GM12892 (cell line): ENCODE measurements at regions not wholly inside any gene's neighbourhood (a gene's known extent, or its start where the extent isn't known, plus 50 kb on each side); places are given as distances from the start of the nearest gene placed in this dataset.

ENCODE experiments used
- DNase-seq: peaks from one replicate; pipeline ENCODE4 v3.0.0; 2011; ENCODE audit not compliant: insufficient read length
- FAIRE-seq: peaks from 2 replicates; lab custom pipeline; 2011; peaks lifted over from hg19 to GRCh38; lab: Jason Lieb, UNC
- POLR2A ChIP-seq: IDR thresholded peaks from 2 replicates; pipeline ENCODE4 v1.6.1; 2011; ENCODE audit warnings: low read depth, low read length, control low read depth
- POLR2AphosphoS5 ChIP-seq: IDR thresholded peaks from 2 replicates; pipeline ENCODE4 v1.6.1; 2011; ENCODE audit warnings: low read depth, low read length, control low read depth
- TAF1 ChIP-seq: IDR thresholded peaks from 2 replicates; pipeline ENCODE4 v1.6.1; 2011; ENCODE audit warnings: low read depth, mild to moderate bottlenecking, control low read depth, low read length, borderline replicate concordance

GRCh38 chr18:22673182-22673862, 255.6 kb upstream of the CTAGE1 start:
- DNase-seq (no peak), FAIRE-seq (peak; percentile 9)
- TF ChIP-seq TAF1, result no peak
- TF ChIP-seq POLR2A, result no peak
- no peak for TF ChIP-seq POLR2AphosphoS5

GRCh38 chr18:22674272-22674671, 256.6 kb upstream of the CTAGE1 start:
- no peak for DNase-seq
- TF ChIP-seq POLR2AphosphoS5 (no peak), POLR2A (no peak), TAF1 (no peak)
- FAIRE-seq, result no peak

GRCh38 chr18:22675006-22675405, 257.3 kb upstream of the CTAGE1 start:
- FAIRE-seq (no peak), DNase-seq (no peak)
- TF ChIP-seq POLR2AphosphoS5, result no peak

- no peak for TF ChIP-seq TAF1
- TF ChIP-seq POLR2A, result no peak
- TF ChIP-seq POLR2AphosphoS5, result no peak
- FAIRE-seq, result no peak
Measured at GRCh38 chr18:22676423-22676822, 256.7 kb upstream of the RBBP8 start.

GRCh38 chr18:22678486-22678885, 254.6 kb upstream of the RBBP8 start:
- TF ChIP-seq POLR2A (no peak), TAF1 (no peak), POLR2AphosphoS5 (no peak)
- no peak for DNase-seq
- no peak for FAIRE-seq

More at GRCh38 chr18:22676423-22676822, 256.7 kb upstream of the RBBP8 start:
- no peak for DNase-seq

- FAIRE-seq (no peak), DNase-seq (no peak)
- TF ChIP-seq POLR2A (no peak), TAF1 (no peak), POLR2AphosphoS5 (no peak)
Measured at GRCh38 chr18:22680944-22681343, 252.2 kb upstream of the RBBP8 start.

- FAIRE-seq (no peak), DNase-seq (no peak)
- TF ChIP-seq TAF1 (no peak), POLR2AphosphoS5 (no peak), POLR2A (no peak)
Measured at GRCh38 chr18:22681908-22682307, 251.2 kb upstream of the RBBP8 start.

GRCh38 chr18:22682720-22683119, 250.4 kb upstream of the RBBP8 start:
- DNase-seq (no peak), FAIRE-seq (no peak)
- TF ChIP-seq TAF1 (no peak), POLR2A (no peak), POLR2AphosphoS5 (no peak)

- DNase-seq (no peak), FAIRE-seq (no peak)
- TF ChIP-seq TAF1 (no peak), POLR2AphosphoS5 (no peak), POLR2A (no peak)
Measured at GRCh38 chr18:22683196-22683676, 249.9 kb upstream of the RBBP8 start.

- FAIRE-seq, result no peak
- no peak for DNase-seq
- TF ChIP-seq POLR2A, result no peak
- no peak for TF ChIP-seq TAF1
- no peak for TF ChIP-seq POLR2AphosphoS5
Measured at GRCh38 chr18:22683786-22684185, 249.3 kb upstream of the RBBP8 start.

GRCh38 chr18:22684268-22684667, 248.9 kb upstream of the RBBP8 start:
- FAIRE-seq (no peak), DNase-seq (no peak)
- no peak for TF ChIP-seq POLR2A
- no peak for TF ChIP-seq POLR2AphosphoS5
- TF ChIP-seq TAF1, result no peak

GRCh38 chr18:22685788-22686187, 247.3 kb upstream of the RBBP8 start:
- DNase-seq (no peak), FAIRE-seq (no peak)
- no peak for TF ChIP-seq TAF1
- TF ChIP-seq POLR2AphosphoS5, result no peak
- TF ChIP-seq POLR2A, result no peak
